ENCODE measurements at regions not wholly inside any gene's neighbourhood (a gene's known extent, or its start where the extent isn't known, plus 50 kb on each side); places are given as distances from the start of the nearest gene placed in this dataset.

DNA sequence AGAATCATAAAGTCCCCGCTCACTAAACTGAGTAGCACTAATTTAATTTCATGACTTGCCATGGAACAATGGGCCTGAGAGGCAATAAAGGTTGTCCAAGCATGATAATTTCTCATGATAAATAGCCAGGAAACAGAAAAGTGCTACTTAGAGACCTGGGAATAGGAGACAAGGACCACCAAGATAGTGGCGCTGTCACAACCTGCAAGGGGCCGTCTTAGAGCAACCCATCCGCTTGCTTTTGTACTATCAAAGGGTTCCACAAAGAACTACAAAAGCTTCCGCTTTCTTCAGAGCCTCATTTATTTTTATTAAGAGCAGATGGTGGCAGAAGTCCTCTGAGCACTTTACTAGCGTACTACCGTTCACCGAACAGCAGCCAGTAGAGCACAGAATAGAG, 421.7 kb upstream of the GRM7 start:
- H3K4me3 ChIP-seq: no peak overlapping the region
- intact Hi-C loops (cut with DNase I): no loop called here
- H3K36me3 ChIP-seq: no peaks in the 10 kb centered on the region
- no peak for DNase-seq (ENCODE audit: low spot score)
- H3K27ac ChIP-seq: no peak overlapping the region
- H3K4me1 ChIP-seq (replicated peaks): no peaks in the 10 kb centered on the region
- WGBS: 46% methylated on average over 8 of the region's 8 CpGs
- TF ChIP-seq, protein P1, sequence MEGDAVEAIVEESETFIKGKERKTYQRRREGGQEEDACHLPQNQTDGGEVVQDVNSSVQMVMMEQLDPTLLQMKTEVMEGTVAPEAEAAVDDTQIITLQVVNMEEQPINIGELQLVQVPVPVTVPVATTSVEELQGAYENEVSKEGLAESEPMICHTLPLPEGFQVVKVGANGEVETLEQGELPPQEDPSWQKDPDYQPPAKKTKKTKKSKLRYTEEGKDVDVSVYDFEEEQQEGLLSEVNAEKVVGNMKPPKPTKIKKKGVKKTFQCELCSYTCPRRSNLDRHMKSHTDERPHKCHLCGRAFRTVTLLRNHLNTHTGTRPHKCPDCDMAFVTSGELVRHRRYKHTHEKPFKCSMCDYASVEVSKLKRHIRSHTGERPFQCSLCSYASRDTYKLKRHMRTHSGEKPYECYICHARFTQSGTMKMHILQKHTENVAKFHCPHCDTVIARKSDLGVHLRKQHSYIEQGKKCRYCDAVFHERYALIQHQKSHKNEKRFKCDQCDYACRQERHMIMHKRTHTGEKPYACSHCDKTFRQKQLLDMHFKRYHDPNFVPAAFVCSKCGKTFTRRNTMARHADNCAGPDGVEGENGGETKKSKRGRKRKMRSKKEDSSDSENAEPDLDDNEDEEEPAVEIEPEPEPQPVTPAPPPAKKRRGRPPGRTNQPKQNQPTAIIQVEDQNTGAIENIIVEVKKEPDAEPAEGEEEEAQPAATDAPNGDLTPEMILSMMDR (IDR thresholded peaks at IDR 0.05): no peak
- TF ChIP-seq POLR2AphosphoS5 (IDR thresholded peaks at IDR 0.05): no peak
- TF ChIP-seq POLR2A (IDR thresholded peaks at IDR 0.05): no peak
- no peaks in the 10 kb centered on the region for H3K27me3 ChIP-seq (replicated peaks; ENCODE audit: insufficient read depth)
- no peaks in the 10 kb centered on the region for H3K9me3 ChIP-seq

DNA sequence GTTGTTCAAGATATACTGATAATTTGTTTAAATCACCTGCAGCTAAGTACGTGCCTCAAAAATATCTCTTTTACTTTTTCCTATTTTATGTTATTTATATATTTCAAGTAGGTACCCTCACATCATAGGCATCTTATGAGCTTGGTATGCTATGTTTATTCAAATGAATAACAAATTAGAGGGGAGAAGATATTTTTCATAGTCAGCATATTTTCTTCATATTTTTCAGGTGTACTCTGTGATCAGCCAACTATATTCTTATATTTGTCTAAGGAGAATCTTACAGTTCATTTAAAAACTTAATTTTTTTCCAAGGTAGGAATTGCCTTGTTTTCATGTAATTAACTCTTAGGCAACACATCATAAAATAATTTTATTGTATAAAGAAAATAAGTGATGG, 421.1 kb upstream of the GRM7 start:
- intact Hi-C loops (cut with DNase I): no loop called here
- no peak for DNase-seq (ENCODE audit: low spot score)
- WGBS: 67% methylated on average over 1 of the region's 1 CpG
- TF ChIP-seq POLR2AphosphoS5 (IDR thresholded peaks at IDR 0.05) (no peak), POLR2A (IDR thresholded peaks at IDR 0.05) (no peak)
- TF ChIP-seq, protein P1 (IDR thresholded peaks at IDR 0.05): no peak
- Histone ChIP-seq H3K27ac (no peak overlapping the region), H3K36me3 (no peaks in the 10 kb centered on the region), H3K4me3 (no peak overlapping the region), H3K27me3 (replicated peaks; ENCODE audit: insufficient read depth) (no peaks in the 10 kb centered on the region), H3K9me3 (no peaks in the 10 kb centered on the region), H3K4me1 (replicated peaks) (no peaks in the 10 kb centered on the region)

DNA sequence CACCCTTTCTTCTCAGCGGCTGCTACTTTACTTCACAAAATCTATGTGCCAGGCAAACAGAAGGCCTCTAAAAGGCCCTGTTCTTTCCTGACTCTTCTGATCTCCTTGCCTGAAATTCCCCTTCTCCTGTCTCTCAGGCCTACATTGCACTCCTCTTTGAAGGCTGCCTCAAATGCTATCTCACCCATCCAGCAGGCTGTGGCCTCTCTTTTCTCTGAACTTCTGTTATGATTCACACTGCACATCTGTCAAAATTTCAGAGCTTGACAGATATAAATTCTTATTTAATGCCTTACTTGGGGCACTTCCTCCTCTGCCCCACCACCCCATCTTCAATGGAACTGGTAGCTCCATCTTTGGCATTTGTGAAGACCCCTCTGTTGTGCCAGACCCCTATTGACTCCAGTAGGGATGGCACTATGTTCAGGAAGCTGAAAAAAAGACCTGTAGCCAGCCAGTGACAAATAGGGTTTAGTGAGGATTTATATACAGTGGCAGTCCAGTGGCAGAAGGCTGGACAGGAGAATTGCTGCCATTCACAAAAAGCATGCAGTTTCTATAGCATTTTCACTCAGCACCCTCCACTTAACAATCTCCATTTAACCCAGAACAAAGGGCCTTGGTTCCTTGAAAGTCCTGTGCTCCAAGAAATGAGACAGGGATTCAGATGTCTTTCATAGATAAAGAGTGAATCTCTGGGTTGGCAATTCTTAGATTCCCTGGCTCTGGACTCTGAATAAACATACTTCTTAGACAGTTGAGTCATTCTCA, 415.8 kb upstream of the GRM7 start:
- Histone ChIP-seq H3K27me3 (replicated peaks; ENCODE audit: insufficient read depth) (no peaks in the 10 kb centered on the region), H3K36me3 (no peaks in the 10 kb centered on the region), H3K9me3 (no peaks in the 10 kb centered on the region), H3K4me3 (no peak overlapping the region), H3K27ac (no peak overlapping the region), H3K4me1 (replicated peaks) (no peaks in the 10 kb centered on the region)
- WGBS: 95% methylated on average over 1 of the region's 1 CpG
- TF ChIP-seq, protein P1 (IDR thresholded peaks at IDR 0.05): no peak
- no peak for TF ChIP-seq POLR2A (IDR thresholded peaks at IDR 0.05)
- no peak for TF ChIP-seq POLR2AphosphoS5 (IDR thresholded peaks at IDR 0.05)
- intact Hi-C loops (cut with DNase I): no loop called here
- no peak for DNase-seq (ENCODE audit: low spot score)

DNA sequence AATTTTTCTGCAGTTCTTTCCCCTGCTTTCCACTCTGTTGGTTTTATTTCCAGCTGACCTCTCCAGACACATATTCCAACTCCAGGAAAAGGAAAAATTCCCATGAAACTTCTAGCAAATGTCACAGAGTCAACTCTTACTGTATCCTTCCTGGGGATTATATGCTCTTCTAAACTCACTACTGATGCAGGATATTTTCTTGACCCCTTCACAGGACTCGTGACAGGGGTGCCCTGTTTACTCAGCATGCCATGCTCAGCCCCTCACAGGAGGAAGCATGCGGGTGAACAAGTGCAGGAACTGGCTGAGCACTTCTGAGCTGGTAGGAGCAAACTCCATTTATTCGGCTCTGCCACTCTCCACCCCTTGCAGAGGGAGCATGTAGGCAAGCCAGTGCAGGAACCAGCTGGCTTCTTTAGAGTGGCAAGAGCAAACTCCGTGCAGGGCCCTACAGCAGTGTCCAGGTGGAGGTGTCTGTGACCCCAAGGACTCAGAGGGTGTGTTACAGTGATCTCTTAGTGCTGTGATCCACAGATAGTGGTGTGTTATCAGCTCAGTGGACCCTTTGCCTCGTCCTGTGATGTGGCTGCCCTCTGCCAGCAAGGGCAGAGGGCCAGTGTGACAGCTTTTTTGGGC, 413.6 kb upstream of the GRM7 start:
- Histone ChIP-seq H3K27me3 (replicated peaks; ENCODE audit: insufficient read depth) (no peaks in the 10 kb centered on the region), H3K36me3 (no peaks in the 10 kb centered on the region), H3K4me1 (replicated peaks) (no peaks in the 10 kb centered on the region), H3K27ac (no peak overlapping the region), H3K9me3 (no peaks in the 10 kb centered on the region), H3K4me3 (no peak overlapping the region)
- intact Hi-C loops (cut with DNase I): no loop called here
- 78% methylated on average over 5 of the region's 5 CpGs for WGBS
- TF ChIP-seq POLR2AphosphoS5 (IDR thresholded peaks at IDR 0.05): no peak
- no peak for DNase-seq (ENCODE audit: low spot score)

DNA sequence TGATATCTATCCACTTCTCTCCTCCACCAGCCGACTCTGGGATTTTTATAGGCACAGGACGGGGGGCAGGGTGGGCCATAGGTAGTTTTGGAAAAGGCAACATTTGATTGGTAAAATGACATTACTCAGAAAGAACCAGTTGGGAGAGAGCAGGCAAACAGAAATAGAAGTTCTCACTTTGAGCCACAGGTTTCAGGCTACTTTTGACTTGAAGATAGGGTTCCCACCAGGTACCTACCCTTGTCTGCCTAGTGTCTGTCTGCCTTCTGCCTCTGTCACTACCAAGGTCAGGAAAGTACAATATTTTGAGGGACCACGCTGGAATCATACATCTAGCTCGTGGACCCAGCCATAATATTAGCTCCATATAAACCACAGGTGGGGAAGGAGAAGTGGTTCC, 412.9 kb upstream of the GRM7 start:
- 86% methylated on average over 4 of the region's 4 CpGs for WGBS
- H3K4me1 ChIP-seq (replicated peaks): no peaks in the 10 kb centered on the region
- no peak for DNase-seq (ENCODE audit: low spot score)
- H3K9me3 ChIP-seq: no peaks in the 10 kb centered on the region
- H3K27me3 ChIP-seq (replicated peaks; ENCODE audit: insufficient read depth): no peaks in the 10 kb centered on the region
- intact Hi-C loops (cut with DNase I): no loop called here
- no peaks in the 10 kb centered on the region for H3K36me3 ChIP-seq
- H3K27ac ChIP-seq: no peak overlapping the region
- H3K4me3 ChIP-seq: no peak overlapping the region
- TF ChIP-seq, protein P1 (IDR thresholded peaks at IDR 0.05): no peak
- no peak for TF ChIP-seq POLR2AphosphoS5 (IDR thresholded peaks at IDR 0.05)
- no peak for TF ChIP-seq POLR2A (IDR thresholded peaks at IDR 0.05)

Data from prostate gland (tissue), 2 donors.